H9 (cell line): ENCODE measurements at regions not wholly inside any gene's neighbourhood (a gene's known extent, or its start where the extent isn't known, plus 50 kb on each side); places are given as distances from the start of the nearest gene placed in this dataset.

ENCODE experiments used
- DNase-seq: peaks from one replicate; pipeline ENCODE4 v3.0.0-alpha.2; 2017
- H2AFZ ChIP-seq: one replicate; pipeline ENCODE4 v1.6.1; 2013; ENCODE audit warnings: mild to moderate bottlenecking, low read length, control low read depth, moderate library complexity
- H2AK5ac ChIP-seq: 2 replicates; pipeline ENCODE4 v1.6.1; 2013; ENCODE audit warnings: low read length, control low read depth, mixed read lengths; ENCODE audit not compliant: insufficient read length
- H2BK120ac ChIP-seq: one replicate; pipeline ENCODE4 v1.6.1; 2013; ENCODE audit warnings: low read depth, mild to moderate bottlenecking, low read length, control low read depth, inconsistent platforms; ENCODE audit not compliant: poor library complexity, severe bottlenecking
- H2BK12ac ChIP-seq: 2 replicates; pipeline ENCODE4 v1.6.1; 2013; ENCODE audit warnings: low read length, control low read depth, mixed read lengths, low read depth; ENCODE audit not compliant: insufficient read length
- H2BK15ac ChIP-seq: 2 replicates; pipeline ENCODE4 v1.6.1; 2013; ENCODE audit warnings: low read depth, low read length, control low read depth
- H2BK20ac ChIP-seq: one replicate; pipeline ENCODE4 v1.6.1; 2013; ENCODE audit warnings: low read depth, mild to moderate bottlenecking, low read length, control low read depth, inconsistent platforms; ENCODE audit not compliant: poor library complexity, severe bottlenecking
- H2BK5ac ChIP-seq: 2 replicates; pipeline ENCODE4 v1.6.1; 2013; ENCODE audit warnings: low read length, control low read depth, mixed read lengths; ENCODE audit not compliant: insufficient read length
- H3K14ac ChIP-seq: 2 replicates; pipeline ENCODE4 v1.6.1; 2013; ENCODE audit warnings: low read length, control low read depth; ENCODE audit not compliant: insufficient read depth
- H3K18ac ChIP-seq: 2 replicates; pipeline ENCODE4 v1.6.1; 2013; ENCODE audit warnings: low read depth, mild to moderate bottlenecking, mixed read lengths, low read length, control low read depth; ENCODE audit not compliant: insufficient read length
- H3K23ac ChIP-seq: 2 replicates; pipeline ENCODE4 v1.6.1; 2013; ENCODE audit warnings: low read length, control low read depth, mixed read lengths, low read depth; ENCODE audit not compliant: insufficient read length
- H3K23me2 ChIP-seq: 2 replicates; pipeline ENCODE4 v1.6.1; 2013; ENCODE audit warnings: low read depth, mild to moderate bottlenecking, mixed read lengths, low read length, control low read depth; ENCODE audit not compliant: insufficient read length, poor library complexity, severe bottlenecking
- H3K27ac ChIP-seq: 2 replicates; pipeline ENCODE4 v1.5.1; 2013; ENCODE audit warnings: low read length, control low read depth, mixed read lengths, low read depth; ENCODE audit not compliant: insufficient read length
- H3K27me3 ChIP-seq: 2 replicates; pipeline ENCODE4 v1.6.1; 2013; ENCODE audit warnings: low read length, control low read depth, inconsistent platforms; ENCODE audit not compliant: insufficient read depth
- H3K4ac ChIP-seq: 2 replicates; pipeline ENCODE4 v1.6.1; 2013; ENCODE audit warnings: low read depth, mild to moderate bottlenecking, control low read depth, inconsistent platforms, low read length, moderate library complexity
- H3K4me1 ChIP-seq: 2 replicates; pipeline ENCODE4 v1.6.1; 2013; ENCODE audit warnings: low read length, control low read depth, inconsistent platforms; ENCODE audit not compliant: insufficient read depth
- H3K4me2 ChIP-seq: 2 replicates; pipeline ENCODE4 v1.6.1; 2013; ENCODE audit warnings: low read length, control low read depth, mixed read lengths; ENCODE audit not compliant: insufficient read length, insufficient read depth
- H3K56ac ChIP-seq: 2 replicates; pipeline ENCODE4 v1.6.1; 2013; ENCODE audit warnings: low read depth, mild to moderate bottlenecking, mixed read lengths, low read length, control low read depth; ENCODE audit not compliant: insufficient read length
- H3K79me1 ChIP-seq: 2 replicates; pipeline ENCODE4 v1.6.1; 2013; ENCODE audit warnings: low read depth, mild to moderate bottlenecking, moderate library complexity, low read length, control low read depth, inconsistent platforms; ENCODE audit not compliant: insufficient read depth, poor library complexity, severe bottlenecking
- H3K79me2 ChIP-seq: 2 replicates; pipeline ENCODE4 v1.6.1; 2013; ENCODE audit warnings: low read length, control low read depth, inconsistent platforms; ENCODE audit not compliant: insufficient read depth
- H3K9ac ChIP-seq: 2 replicates; pipeline ENCODE4 v1.6.1; 2013; ENCODE audit warnings: low read length, control low read depth, mixed read lengths; ENCODE audit not compliant: insufficient read length; ENCODE audit errors: extremely low read depth
- H3K9me3 ChIP-seq: one replicate; pipeline ENCODE4 v1.6.1; 2013; ENCODE audit warnings: low read depth, low read length, inconsistent platforms; ENCODE audit not compliant: control insufficient read depth
- H3T11ph ChIP-seq: one replicate; pipeline ENCODE4 v1.6.1; 2013; ENCODE audit warnings: mild to moderate bottlenecking, low read length, control low read depth, inconsistent platforms
- H4K20me1 ChIP-seq: one replicate; pipeline ENCODE4 v1.6.1; 2013; ENCODE audit not compliant: control insufficient read depth, insufficient read length, insufficient read depth
- H4K5ac ChIP-seq: 2 replicates; pipeline ENCODE4 v1.6.1; 2013; ENCODE audit warnings: low read depth, mild to moderate bottlenecking, mixed read lengths, low read length, control low read depth; ENCODE audit not compliant: insufficient read length
- H4K8ac ChIP-seq: replicated peaks from 2 replicates; pipeline ENCODE4 v1.6.1; 2013; ENCODE audit warnings: low read length, control low read depth, mixed read lengths, low read depth; ENCODE audit not compliant: insufficient read length
- H4K91ac ChIP-seq: 2 replicates; pipeline ENCODE4 v1.6.1; 2013; ENCODE audit warnings: low read depth, mild to moderate bottlenecking, moderate library complexity, mixed read lengths, low read length, control low read depth; ENCODE audit not compliant: insufficient read length
- H3K27ac Mint-ChIP-seq, 3 experiments: 2 replicates in 2 of 3; 3 replicates in 1 of 3; pipeline ENCODE4 v1.8.0; 2020 to 2021; ENCODE audit warnings: mixed read lengths in 3 of 3, mild to moderate bottlenecking in 1 of 3, moderate library complexity in 1 of 3
- H3K27me3 Mint-ChIP-seq: 2 replicates; pipeline ENCODE4 v1.8.0; 2021; ENCODE audit warnings: low read depth, mild to moderate bottlenecking, moderate library complexity, mixed read lengths
- H3K36me3 Mint-ChIP-seq, 3 experiments: 2 replicates in 2 of 3; 3 replicates in 1 of 3; pipeline ENCODE4 v1.8.0; 2020 to 2021; ENCODE audit warnings: low read depth in 3 of 3, mixed read lengths in 3 of 3; ENCODE audit not compliant: insufficient read depth in 1 of 3
- H3K4me1 Mint-ChIP-seq, 2 experiments: 2 replicates each; pipeline ENCODE4 v1.8.0; 2020; ENCODE audit warnings: mixed read lengths in 2 of 2
- H3K4me3 Mint-ChIP-seq, 2 experiments: 2 replicates in 1 of 2; 3 replicates in 1 of 2; pipeline ENCODE4 v1.8.0; 2020 to 2021; ENCODE audit warnings: mild to moderate bottlenecking in 2 of 2, mixed read lengths in 2 of 2, moderate library complexity in 1 of 2
- H3K9me3 Mint-ChIP-seq, 2 experiments: 2 replicates in 1 of 2; 3 replicates in 1 of 2; pipeline ENCODE4 v1.8.0; 2020; ENCODE audit warnings: mild to moderate bottlenecking in 2 of 2, mixed read lengths in 2 of 2, moderate library complexity in 1 of 2
- CTCF ChIP-seq: fragments of 200-600 bp; sonication (generic); conservative IDR thresholded peaks from 3 replicates; pipeline ENCODE4 v1.8.0; 2021; ENCODE audit warnings: antibody characterized with exemption, mild to moderate bottlenecking
- WGBS: extraction: QIAGEN DNeasy Blood & Tissue Kit; methylation state at CpG from one replicate; pipeline ENCODE4 v1.1.7; 2013; ENCODE audit warnings: missing lambda C conversion rate, low lambda C conversion rate, mixed read lengths; ENCODE audit not compliant: insufficient read length; ENCODE audit errors: extremely low coverage; 5-methylcytosine and 5-hydroxymethylcytosine counted together

- Histone ChIP-seq H4K20me1 (no peaks in the 10 kb centered on the region), H4K91ac (no peak overlapping the region), H3T11ph (no peak overlapping the region), H3K23me2 (no peaks in the 10 kb centered on the region), H2BK20ac (no peak overlapping the region), H4K8ac (no peak overlapping the region), H3K79me1 (no peaks in the 10 kb centered on the region), H3K79me2 (no peaks in the 10 kb centered on the region), H2BK5ac (no peak overlapping the region), H2BK12ac (no peak overlapping the region), H2BK15ac (no peak overlapping the region), H3K14ac (no peak overlapping the region), H2AK5ac (no peak overlapping the region), H3K9ac (no peak overlapping the region), H3K9me3 (no peaks in the 10 kb centered on the region), H3K4me2 (no peak overlapping the region), H3K27me3 (no peaks in the 10 kb centered on the region), H3K27ac (no peak overlapping the region), H2AFZ (no peak overlapping the region), H3K4ac (no peak overlapping the region), H3K18ac (no peak overlapping the region), H3K56ac (no peak overlapping the region), H4K5ac (no peak overlapping the region), H3K23ac (no peak overlapping the region), H2BK120ac (no peak overlapping the region), H3K4me1 (no peaks in the 10 kb centered on the region)
- no CpG with 5 or more reads among the region's 8 CpGs for WGBS
- peaks cover 4% of the 10 kb centered on the region for H3K27me3 Mint-ChIP-seq
- 0 out of 4 replicates have a peak, but pooled peaks cover 0 to 3% of the 10 kb centered on the region in 2 experiments for H3K4me1 Mint-ChIP-seq
- no peak for TF ChIP-seq CTCF
- H3K27ac Mint-ChIP-seq, result no peak overlapping the region
- H3K9me3 Mint-ChIP-seq, result peaks cover 0 to 4% of the 10 kb centered on the region in 2 experiments; a peak in 3 of 5 replicates
- DNase-seq, result no peak
- H3K36me3 Mint-ChIP-seq, result peaks cover 0 to 2% (median 0%) of the 10 kb centered on the region in 3 experiments; a peak in 2 of 7 replicates
- H3K4me3 Mint-ChIP-seq, result no peak overlapping the region
These were observed 116.0 kb upstream of the TMPRSS2 start for GRCh38 chr21:41623945-41624344.
